ENCODE measurements at regions not wholly inside any gene's neighbourhood (a gene's known extent, or its start where the extent isn't known, plus 50 kb on each side); places are given as distances from the start of the nearest gene placed in this dataset.

DNA sequence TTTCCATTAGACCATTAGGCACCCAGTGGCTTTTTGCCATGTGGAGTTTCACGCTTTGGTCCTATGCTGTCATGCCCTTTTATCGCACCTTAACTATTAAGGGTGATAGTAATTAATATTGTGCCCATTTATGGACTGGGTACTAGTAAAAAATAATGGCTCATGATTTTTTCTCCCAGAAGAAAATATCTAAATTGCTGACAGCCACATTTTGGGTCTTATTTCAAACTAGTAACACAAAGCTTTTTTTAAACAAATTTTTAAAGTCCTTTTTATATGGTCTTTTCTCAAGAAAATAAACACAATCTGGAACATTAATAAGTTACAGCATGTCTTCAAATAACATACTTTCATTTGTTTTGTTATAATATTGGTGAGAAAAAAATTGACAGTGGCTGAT lies 179.7 kb downstream of the ANKRD7 start:
- Histone ChIP-seq H4K20me1 (ENCODE audit: control insufficient read depth, insufficient read depth, low read length, poor library complexity, severe bottlenecking) (no peaks in the 10 kb centered on the region), H3K4me3 (ENCODE audit: control extremely low read depth in 1 of 5, extremely low read depth in 1 of 5, insufficient read depth in 1 of 5, low read depth in 2 of 5, low read length in 4 of 5) (no peak overlapping the region), H3K27me3 (replicated peaks in 1 of 4; ENCODE audit: control extremely low read depth in 1 of 4, control insufficient read depth in 3 of 4, insufficient read depth in 4 of 4, low read length in 3 of 4) (no peaks in the 10 kb centered on the region), H3K27ac (ENCODE audit: low read length in 2 of 2) (no peak overlapping the region), H3K4me1 (ENCODE audit: control insufficient read depth in 2 of 2, insufficient read depth in 2 of 2, low read length in 2 of 2) (no peaks in the 10 kb centered on the region), H3K4me2 (replicated peaks; ENCODE audit: low read depth, low read length, poor library complexity, severe bottlenecking) (no peak overlapping the region), H2AFZ (ENCODE audit: insufficient read depth, low read depth, low read length, poor library complexity, severe bottlenecking) (no peak overlapping the region), H3K36me3 (replicated peaks in 1 of 2; ENCODE audit: control extremely low read depth in 1 of 2, control insufficient read depth in 1 of 2, extremely low read depth in 1 of 2, insufficient read depth in 2 of 2, low read length in 1 of 2) (no peaks in the 10 kb centered on the region), H3K9ac (ENCODE audit: low read length) (no peak overlapping the region), H3K79me2 (ENCODE audit: control insufficient read depth, insufficient read depth, low read length) (no peaks in the 10 kb centered on the region), H3K9me3 (ENCODE audit: control extremely low read depth in 1 of 3, control insufficient read depth in 2 of 3, insufficient read depth in 1 of 3, low read length in 2 of 3) (no peaks in the 10 kb centered on the region)
- ATAC-seq (ENCODE audit: low read depth), result no peak
- no peak overlapping the region for H3K4me3 Mint-ChIP-seq
- ChIA-PET POLR2A (no interaction called here), CTCF (no interaction called here)
- intact Hi-C loops (cut with micrococcal nuclease), result no loop called here
- DNase-seq, result no peak
- H3K9me3 Mint-ChIP-seq (ENCODE audit: insufficient read depth), result peaks cover 2% of the 10 kb centered on the region
- TF ChIP-seq, protein P1, sequence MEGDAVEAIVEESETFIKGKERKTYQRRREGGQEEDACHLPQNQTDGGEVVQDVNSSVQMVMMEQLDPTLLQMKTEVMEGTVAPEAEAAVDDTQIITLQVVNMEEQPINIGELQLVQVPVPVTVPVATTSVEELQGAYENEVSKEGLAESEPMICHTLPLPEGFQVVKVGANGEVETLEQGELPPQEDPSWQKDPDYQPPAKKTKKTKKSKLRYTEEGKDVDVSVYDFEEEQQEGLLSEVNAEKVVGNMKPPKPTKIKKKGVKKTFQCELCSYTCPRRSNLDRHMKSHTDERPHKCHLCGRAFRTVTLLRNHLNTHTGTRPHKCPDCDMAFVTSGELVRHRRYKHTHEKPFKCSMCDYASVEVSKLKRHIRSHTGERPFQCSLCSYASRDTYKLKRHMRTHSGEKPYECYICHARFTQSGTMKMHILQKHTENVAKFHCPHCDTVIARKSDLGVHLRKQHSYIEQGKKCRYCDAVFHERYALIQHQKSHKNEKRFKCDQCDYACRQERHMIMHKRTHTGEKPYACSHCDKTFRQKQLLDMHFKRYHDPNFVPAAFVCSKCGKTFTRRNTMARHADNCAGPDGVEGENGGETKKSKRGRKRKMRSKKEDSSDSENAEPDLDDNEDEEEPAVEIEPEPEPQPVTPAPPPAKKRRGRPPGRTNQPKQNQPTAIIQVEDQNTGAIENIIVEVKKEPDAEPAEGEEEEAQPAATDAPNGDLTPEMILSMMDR (IDR thresholded peaks at IDR 0.05), result no peak
- no peak for TF ChIP-seq EZH2 (IDR thresholded peaks at IDR 0.05; ENCODE audit: borderline replicate concordance, insufficient read depth, low read depth, low read length, poor library complexity, severe bottlenecking)
- no peaks in the 10 kb centered on the region for H3K4me1 Mint-ChIP-seq
- H3K27me3 Mint-ChIP-seq, result no peaks in the 10 kb centered on the region
- H3K27ac Mint-ChIP-seq, result no peak overlapping the region
- WGBS (ENCODE audit: insufficient coverage), result no CpG with 5 or more reads among the region's 2 CpGs

DNA sequence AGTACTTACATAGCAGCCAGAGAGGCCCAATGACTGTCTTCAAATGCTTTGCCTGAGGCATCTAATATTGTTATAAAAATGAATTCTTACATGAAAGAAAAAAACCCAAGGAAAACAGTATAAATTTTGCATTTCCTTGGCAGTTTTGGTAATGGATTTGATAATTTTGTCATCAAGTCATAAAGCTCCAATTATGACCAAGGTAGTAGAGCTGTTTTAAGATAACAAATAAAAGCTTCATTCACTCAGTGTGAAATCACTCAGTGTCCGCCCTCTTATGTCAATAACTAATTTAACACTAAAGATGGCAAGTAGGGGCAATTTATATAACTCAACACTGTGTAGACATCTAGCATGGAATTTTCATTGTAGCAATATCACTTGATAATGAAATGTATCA lies 193.9 kb downstream of the ANKRD7 start:
- Histone ChIP-seq H3K4me1 (ENCODE audit: control insufficient read depth in 2 of 2, insufficient read depth in 2 of 2, low read length in 2 of 2) (no peaks in the 10 kb centered on the region), H3K36me3 (replicated peaks in 1 of 2; ENCODE audit: control extremely low read depth in 1 of 2, control insufficient read depth in 1 of 2, extremely low read depth in 1 of 2, insufficient read depth in 2 of 2, low read length in 1 of 2) (no peaks in the 10 kb centered on the region), H2AFZ (ENCODE audit: insufficient read depth, low read depth, low read length, poor library complexity, severe bottlenecking) (no peak overlapping the region), H3K27me3 (replicated peaks in 1 of 4; ENCODE audit: control extremely low read depth in 1 of 4, control insufficient read depth in 3 of 4, insufficient read depth in 4 of 4, low read length in 3 of 4) (no peaks in the 10 kb centered on the region), H4K20me1 (ENCODE audit: control insufficient read depth, insufficient read depth, low read length, poor library complexity, severe bottlenecking) (no peaks in the 10 kb centered on the region), H3K4me2 (replicated peaks; ENCODE audit: low read depth, low read length, poor library complexity, severe bottlenecking) (no peak overlapping the region), H3K9ac (ENCODE audit: low read length) (no peak overlapping the region), H3K4me3 (ENCODE audit: control extremely low read depth in 1 of 5, extremely low read depth in 1 of 5, insufficient read depth in 1 of 5, low read depth in 2 of 5, low read length in 4 of 5) (no peak overlapping the region), H3K9me3 (ENCODE audit: control extremely low read depth in 1 of 3, control insufficient read depth in 2 of 3, insufficient read depth in 1 of 3, low read length in 2 of 3) (no peaks in the 10 kb centered on the region), H3K27ac (ENCODE audit: low read length in 2 of 2) (no peak overlapping the region), H3K79me2 (ENCODE audit: control insufficient read depth, insufficient read depth, low read length) (no peaks in the 10 kb centered on the region)
- Mint-ChIP-seq H3K4me1 (no peaks in the 10 kb centered on the region), H3K4me3 (no peak overlapping the region), H3K27ac (no peak overlapping the region), H3K9me3 (ENCODE audit: insufficient read depth) (no peaks in the 10 kb centered on the region), H3K27me3 (no peaks in the 10 kb centered on the region)
- WGBS (ENCODE audit: insufficient coverage), result no CpG with 5 or more reads among the region's 1 CpG
- CTCF ChIA-PET, result no interaction called here
- TF ChIP-seq, protein P1 (IDR thresholded peaks at IDR 0.05), result no peak
- TF ChIP-seq EZH2 (IDR thresholded peaks at IDR 0.05; ENCODE audit: borderline replicate concordance, insufficient read depth, low read depth, low read length, poor library complexity, severe bottlenecking), result no peak
- intact Hi-C loops (cut with micrococcal nuclease), result no loop called here
- POLR2A ChIA-PET, result no interaction called here
- no peak for ATAC-seq (ENCODE audit: low read depth)
- no peak for DNase-seq
